RWPE2 (cell line): ENCODE measurements at regions not wholly inside any gene's neighbourhood (a gene's known extent, or its start where the extent isn't known, plus 50 kb on each side); places are given as distances from the start of the nearest gene placed in this dataset.

Source experiments
- ATAC-seq: fragments of 200-7000 bp; cut with Tn5 transposase; 3 replicates; pipeline ENCODE4 v1.9.1; 2021; ENCODE audit warnings: low read depth
- DNase-seq: peaks from one replicate; pipeline ENCODE4 v3.0.0-alpha.2; 2020; ENCODE audit warnings: low spot score
- H3K27ac ChIP-seq: fragments of 450-650 bp; 2 replicates; pipeline ENCODE4 v1.5.1; 2017; ENCODE audit warnings: mild to moderate bottlenecking; ENCODE audit not compliant: poor library complexity, severe bottlenecking
- H3K27me3 ChIP-seq: fragments of 250-450 bp; sonication (Bioruptor Pico); 2 replicates; pipeline ENCODE4 v1.5.1; 2021; ENCODE audit warnings: mild to moderate bottlenecking, moderate library complexity; ENCODE audit not compliant: insufficient read depth, poor library complexity, severe bottlenecking
- H3K36me3 ChIP-seq: fragments of 250-450 bp; sonication (Bioruptor Pico); 2 replicates; pipeline ENCODE4 v1.5.1; 2020; ENCODE audit warnings: low read depth, mild to moderate bottlenecking, moderate library complexity
- H3K4me1 ChIP-seq: fragments of 250-450 bp; sonication (Bioruptor Pico); 2 replicates; pipeline ENCODE4 v1.5.1; 2021; ENCODE audit warnings: mild to moderate bottlenecking, moderate library complexity; ENCODE audit not compliant: insufficient read depth, poor library complexity, severe bottlenecking
- H3K4me3 ChIP-seq: fragments of 250-450 bp; sonication (Bioruptor Pico); 2 replicates; pipeline ENCODE4 v1.5.1; 2021; ENCODE audit warnings: mild to moderate bottlenecking, moderate library complexity; ENCODE audit not compliant: severe bottlenecking
- H3K9me3 ChIP-seq: fragments of 250-450 bp; sonication (Bioruptor Pico); 2 replicates; pipeline ENCODE4 v1.5.1; 2021; ENCODE audit warnings: mild to moderate bottlenecking, moderate library complexity; ENCODE audit not compliant: severe bottlenecking
- CTCF ChIP-seq: fragments of 450-650 bp; IDR thresholded peaks from one replicate; pipeline ENCODE4 v1.5.1; 2017; ENCODE audit warnings: mild to moderate bottlenecking, moderate library complexity; ENCODE audit not compliant: poor library complexity, severe bottlenecking

GRCh38 chr2:45323344-45323743, 287.7 kb downstream of the SRBD1 start:
- DNase-seq (no peak), ATAC-seq (no peak)
- Histone ChIP-seq H3K27ac (no peak overlapping the region), H3K4me3 (no peak overlapping the region), H3K4me1 (peaks cover 6% of the 10 kb centered on the region), H3K9me3 (no peaks in the 10 kb centered on the region), H3K36me3 (no peaks in the 10 kb centered on the region), H3K27me3 (no peaks in the 10 kb centered on the region)
- TF ChIP-seq CTCF: no peak

GRCh38 chr2:45320956-45321355, 290.1 kb downstream of the SRBD1 start:
- Histone ChIP-seq H3K36me3 (no peaks in the 10 kb centered on the region), H3K27ac (no peak overlapping the region), H3K4me3 (no peak overlapping the region), H3K9me3 (no peaks in the 10 kb centered on the region), H3K4me1 (peaks cover 6% of the 10 kb centered on the region), H3K27me3 (no peaks in the 10 kb centered on the region)
- DNase-seq (no peak), ATAC-seq (peak; percentile 45; the same call in 1 of the 3 replicates)
- TF ChIP-seq CTCF: peak; percentile 11

GRCh38 chr2:45319683-45320455, 291.2 kb downstream of the SRBD1 start:
- Histone ChIP-seq H3K9me3 (no peaks in the 10 kb centered on the region), H3K4me3 (no peak overlapping the region), H3K4me1 (peaks cover 6% of the 10 kb centered on the region), H3K36me3 (no peaks in the 10 kb centered on the region), H3K27ac (no peak overlapping the region), H3K27me3 (no peaks in the 10 kb centered on the region)
- ATAC-seq (no peak), DNase-seq (no peak)
- TF ChIP-seq CTCF: no peak

GRCh38 chr2:45318686-45319085, 292.4 kb downstream of the SRBD1 start:
- Histone ChIP-seq H3K27ac (no peak overlapping the region), H3K4me3 (no peak overlapping the region), H3K27me3 (no peaks in the 10 kb centered on the region), H3K4me1 (peaks cover 6% of the 10 kb centered on the region), H3K36me3 (no peaks in the 10 kb centered on the region), H3K9me3 (no peaks in the 10 kb centered on the region)
- DNase-seq: no peak
- ATAC-seq: no peak
- TF ChIP-seq CTCF: no peak
